ENCODE measurements at regions not wholly inside any gene's neighbourhood (a gene's known extent, or its start where the extent isn't known, plus 50 kb on each side); places are given as distances from the start of the nearest gene placed in this dataset.

- no peaks in the 10 kb centered on the region for H3K36me3 Mint-ChIP-seq (ENCODE audit: insufficient read depth in 1 of 3, low read depth in 3 of 3)
- H3K4ac ChIP-seq (ENCODE audit: low read depth, low read length) = no peak overlapping the region
- no peak overlapping the region for H4K5ac ChIP-seq (ENCODE audit: insufficient read length, low read depth, low read length)
- TF ChIP-seq CTCF (conservative IDR thresholded peaks at IDR 0.05) = no peak
- H2BK12ac ChIP-seq (ENCODE audit: insufficient read length, low read depth, low read length) = no peak overlapping the region
- H3K23me2 ChIP-seq (ENCODE audit: insufficient read length, low read depth, low read length, poor library complexity, severe bottlenecking) = no peaks in the 10 kb centered on the region
- H3K27ac Mint-ChIP-seq = no peak overlapping the region
- no peak overlapping the region for H3K56ac ChIP-seq (ENCODE audit: insufficient read length, low read depth, low read length)
- H2BK15ac ChIP-seq (ENCODE audit: low read depth, low read length) = no peak overlapping the region
- no CpG with 5 or more reads among the region's 6 CpGs for WGBS (ENCODE audit: extremely low coverage, insufficient read length, low lambda C conversion rate)
- H3K27ac ChIP-seq (ENCODE audit: insufficient read length, low read depth, low read length) = no peak overlapping the region
- H3K18ac ChIP-seq (ENCODE audit: insufficient read length, low read depth, low read length) = no peak overlapping the region
- no peaks in the 10 kb centered on the region; the same call in 1 of the 2 replicates for H3K27me3 Mint-ChIP-seq (ENCODE audit: low read depth)
- H3K4me1 ChIP-seq (ENCODE audit: insufficient read depth, low read length) = 0 out of 2 replicates have a peak, but pooled peaks cover 2% of the 10 kb centered on the region
- H3K79me2 ChIP-seq (ENCODE audit: insufficient read depth, low read length) = no peaks in the 10 kb centered on the region
- peaks cover 8 to 12% of the 10 kb centered on the region in 2 experiments for H3K4me1 Mint-ChIP-seq
- no peak overlapping the region for H2BK20ac ChIP-seq (ENCODE audit: low read depth, low read length, poor library complexity, severe bottlenecking)
- no peak overlapping the region for H2BK120ac ChIP-seq (ENCODE audit: low read depth, low read length, poor library complexity, severe bottlenecking)
- H3K9ac ChIP-seq (ENCODE audit: extremely low read depth, insufficient read length, low read length) = no peak overlapping the region
- H3K9me3 Mint-ChIP-seq = no peaks in the 10 kb centered on the region
- no peaks in the 10 kb centered on the region; the same call in 1 of the 2 replicates for H3K27me3 ChIP-seq (ENCODE audit: insufficient read depth, low read length)
- no peaks in the 10 kb centered on the region for H3K9me3 ChIP-seq (ENCODE audit: control insufficient read depth, low read depth, low read length)
- H2AFZ ChIP-seq (ENCODE audit: low read length) = no peak overlapping the region
- no peak overlapping the region for H3K23ac ChIP-seq (ENCODE audit: insufficient read length, low read depth, low read length)
- H2AK5ac ChIP-seq (ENCODE audit: insufficient read length, low read length) = no peak overlapping the region
- no peak overlapping the region for H3K4me2 ChIP-seq (ENCODE audit: insufficient read depth, insufficient read length, low read length)
- no peaks in the 10 kb centered on the region for H4K20me1 ChIP-seq (ENCODE audit: control insufficient read depth, insufficient read depth, insufficient read length)
- H4K91ac ChIP-seq (ENCODE audit: insufficient read length, low read depth, low read length) = no peak overlapping the region
- H4K8ac ChIP-seq (replicated peaks; ENCODE audit: insufficient read length, low read depth, low read length) = no peak overlapping the region
- H3T11ph ChIP-seq (ENCODE audit: low read length) = no peak overlapping the region
- no peaks in the 10 kb centered on the region for H3K79me1 ChIP-seq (ENCODE audit: insufficient read depth, low read depth, low read length, poor library complexity, severe bottlenecking)
- no peak overlapping the region for H2BK5ac ChIP-seq (ENCODE audit: insufficient read length, low read length)
- DNase-seq = no peak
- no peak overlapping the region for H3K4me3 Mint-ChIP-seq
- H3K14ac ChIP-seq (ENCODE audit: insufficient read depth, low read length) = no peak overlapping the region
Observed at GRCh38 chr13:50613356-50613831, 230.1 kb downstream of the DLEU7 start.

Measured in H9 (cell line).